Activated CD4-positive, alpha-beta T cell treated with anti-CD3 and anti-CD28 coated beads for 24 hours (primary cell): ENCODE measurements at regions not wholly inside any gene's neighbourhood (a gene's known extent, or its start where the extent isn't known, plus 50 kb on each side); places are given as distances from the start of the nearest gene placed in this dataset.
"Not testable (repeated sequence)": the region's sequence is repeated elsewhere in the genome, so short reads cannot be mapped to it uniquely, and the experiment has no call there.

Experiments used
- DNase-seq, 2 donors: peaks; one replicate each; pipeline ENCODE4 v3.0.0-alpha.2; 2020; ENCODE audit warnings: low read depth in 2 of 2

DNA sequence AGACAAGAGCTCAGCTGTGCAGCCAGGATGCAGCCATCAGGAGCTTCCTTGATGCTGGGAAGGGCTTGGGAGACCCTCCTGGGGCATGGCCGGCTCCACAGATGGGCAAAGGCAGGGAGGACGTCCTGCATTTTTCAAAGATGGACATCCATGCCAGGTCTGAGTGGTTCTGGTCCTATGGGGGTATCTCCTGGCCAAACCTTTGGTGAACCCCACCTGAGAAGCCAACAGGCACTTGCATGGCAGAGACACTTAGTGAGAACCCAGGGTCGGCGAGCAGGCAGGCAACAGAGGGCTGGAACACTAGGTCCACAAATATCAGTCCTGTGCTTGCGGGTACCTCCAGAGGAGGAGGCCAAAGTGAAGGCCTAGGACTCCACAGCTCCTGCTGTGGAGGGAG is 70.0 kb downstream of the KCTD15 start:
- DNase-seq = no peak

DNA sequence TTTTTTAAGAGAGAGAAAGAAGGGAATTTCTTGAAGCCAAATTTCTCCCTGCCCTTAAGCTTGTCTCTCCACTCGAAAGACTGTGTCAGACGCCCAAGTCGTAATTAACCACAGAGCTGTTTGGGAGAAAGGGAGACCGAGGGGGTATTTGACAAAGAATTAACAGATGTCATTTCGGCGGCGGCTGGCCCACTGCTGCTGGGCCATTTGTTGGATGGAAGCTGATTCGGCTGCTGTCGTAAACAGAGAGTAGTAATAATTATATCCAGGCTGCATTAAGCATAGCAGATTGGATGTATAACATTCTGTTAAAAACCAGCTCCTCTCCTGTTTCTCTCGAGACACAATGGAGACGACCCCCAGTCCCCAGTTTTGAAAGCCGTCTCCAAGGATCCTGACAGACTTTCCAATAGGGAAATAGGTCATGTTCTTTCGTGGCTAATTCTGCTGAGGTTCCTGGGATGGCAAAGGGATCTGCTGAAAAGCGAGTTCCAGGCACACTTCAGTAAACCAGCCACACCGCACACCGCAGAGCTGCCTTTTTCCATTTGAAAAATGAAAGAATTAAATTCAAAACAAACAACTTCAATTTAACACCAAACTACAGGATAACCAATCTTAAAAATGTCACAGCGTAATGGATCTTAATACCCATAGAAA is 71.5 kb downstream of the KCTD15 start:
- DNase-seq = no peak

DNA sequence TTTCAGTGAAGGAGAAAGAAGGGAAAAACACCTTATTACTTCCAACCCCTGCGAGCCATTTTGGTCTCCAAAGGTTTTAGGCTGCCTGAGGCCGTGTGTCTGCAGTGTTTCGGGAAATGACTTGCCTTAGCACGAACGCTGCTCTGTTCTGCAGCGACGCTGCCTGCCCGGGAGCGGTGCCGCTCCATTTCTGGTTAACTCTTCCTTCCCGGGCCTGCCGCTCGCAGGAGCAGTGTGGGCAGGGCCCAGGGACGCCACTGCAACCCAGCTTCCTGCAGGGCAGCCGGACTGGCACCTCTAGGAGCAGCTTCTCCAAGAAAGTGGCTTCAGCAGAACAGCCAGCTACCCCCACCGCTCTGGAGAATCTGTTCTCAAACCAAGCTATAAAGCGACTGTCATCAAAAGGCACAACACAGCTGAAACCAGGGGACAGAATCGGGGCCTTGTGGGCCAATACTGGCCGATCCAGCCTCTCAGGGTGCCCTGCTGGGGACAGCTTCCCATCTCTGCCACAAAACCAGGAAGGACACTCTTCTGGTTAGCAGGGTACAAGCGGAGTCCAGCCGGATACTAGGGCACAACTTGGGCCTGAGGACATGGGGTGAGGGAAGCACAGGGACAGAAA is 72.2 kb downstream of the KCTD15 start:
- DNase-seq = no peak

DNA sequence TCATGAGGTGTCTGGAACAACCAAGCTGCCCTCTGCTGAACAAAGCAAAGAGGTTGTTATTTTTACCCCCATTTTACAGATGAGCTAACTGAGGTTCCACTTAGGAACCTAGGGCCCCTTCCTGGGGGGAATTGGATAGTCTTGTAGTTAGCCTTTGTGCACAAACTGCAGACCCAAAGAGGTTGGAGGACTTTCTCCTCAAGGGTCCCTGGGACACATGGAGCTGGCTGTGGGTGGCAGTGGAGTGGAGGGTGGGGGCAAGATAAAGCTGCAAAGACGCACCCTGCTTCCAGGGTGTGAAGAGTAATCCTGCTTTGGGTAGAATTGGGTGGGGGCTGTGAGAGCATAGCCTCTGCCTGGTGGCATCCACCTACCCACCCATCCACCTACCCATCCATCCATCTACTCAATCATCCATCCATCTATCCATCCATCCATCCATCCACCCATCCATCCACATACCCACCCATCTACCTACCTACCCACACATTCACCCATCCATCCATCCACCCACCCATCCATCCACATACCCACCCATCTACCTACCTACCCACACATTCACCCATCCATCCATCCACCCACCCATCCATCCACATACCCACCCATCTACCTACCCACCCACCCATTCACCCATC is 73.7 kb downstream of the KCTD15 start:
- not testable (repeated sequence) for DNase-seq

DNA sequence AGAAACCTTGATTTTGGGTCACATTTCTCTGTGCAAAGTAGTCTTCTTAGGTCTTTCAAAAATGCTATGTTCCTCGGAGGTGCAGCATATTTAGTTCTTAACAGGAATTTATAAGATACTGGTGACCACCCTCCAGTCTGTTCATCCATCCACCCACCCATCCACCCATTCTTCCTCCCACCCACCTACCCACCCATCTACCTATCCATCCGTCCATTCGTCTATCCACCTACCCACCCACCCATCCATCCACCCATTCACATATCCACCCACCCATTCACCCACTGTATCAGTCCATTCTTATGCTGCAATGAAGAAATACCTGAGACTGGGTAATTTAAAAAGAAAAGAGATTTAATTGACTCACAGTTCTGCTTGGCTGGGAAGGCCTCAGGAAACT is 74.9 kb downstream of the KCTD15 start:
- DNase-seq = no peak

DNA sequence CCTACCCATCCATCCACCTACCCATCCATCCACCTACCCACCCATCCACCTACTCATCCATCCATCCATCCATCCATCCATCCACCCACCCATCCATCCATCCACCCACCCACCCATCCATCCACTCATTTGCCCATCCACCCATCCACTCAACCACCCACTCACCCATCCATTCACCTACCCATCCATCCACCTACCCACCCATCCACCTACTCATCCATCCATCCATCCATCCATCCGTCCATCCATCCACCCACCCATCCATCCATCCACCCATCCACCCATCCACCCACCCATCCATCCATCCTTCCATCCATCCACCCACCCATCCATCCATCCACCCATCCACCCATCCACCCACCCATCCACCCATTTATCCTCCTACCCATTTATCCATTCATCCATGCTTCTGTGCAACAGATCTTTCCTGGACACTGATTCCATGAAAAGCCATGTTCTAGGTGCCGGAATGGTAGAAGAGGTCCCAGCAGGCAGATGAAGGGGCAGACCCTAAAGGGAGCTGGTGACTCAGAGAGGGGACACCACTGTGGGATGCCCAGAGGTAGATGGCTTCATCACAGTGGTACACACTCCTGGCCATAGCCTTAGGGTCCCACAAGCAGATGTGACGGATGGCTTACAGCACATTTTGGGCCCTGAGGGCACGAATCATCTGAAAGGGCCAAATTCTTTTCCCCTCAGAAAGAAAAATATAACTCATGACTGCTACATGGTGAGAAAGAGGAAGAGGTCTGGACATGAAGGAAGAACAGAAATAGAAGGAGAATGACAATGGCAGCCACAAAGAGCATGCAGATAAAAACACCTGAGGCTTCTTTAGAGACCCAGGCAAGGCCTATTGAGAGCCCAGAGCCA is 76.0 kb downstream of the KCTD15 start:
- no peak for DNase-seq

DNA sequence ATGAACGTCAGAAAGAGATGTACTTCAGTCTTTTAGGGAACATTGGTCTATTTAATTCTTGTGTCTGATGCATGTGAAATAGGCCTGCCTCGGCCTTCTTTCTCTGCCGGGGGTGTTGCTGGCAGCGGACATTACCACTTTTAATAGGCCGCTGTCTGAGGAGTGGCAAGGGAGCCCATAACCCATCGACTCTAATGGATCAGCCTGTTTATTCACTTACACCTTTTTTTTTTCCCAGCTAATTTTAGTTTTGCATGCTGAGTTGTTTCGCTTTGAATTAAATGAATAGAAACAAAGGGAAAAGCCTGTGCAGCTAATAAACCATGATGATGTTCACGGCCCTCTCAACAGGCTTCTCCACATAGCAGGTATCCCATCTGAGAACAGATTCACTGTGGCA is 78.4 kb downstream of the KCTD15 start:
- no peak for DNase-seq

DNA sequence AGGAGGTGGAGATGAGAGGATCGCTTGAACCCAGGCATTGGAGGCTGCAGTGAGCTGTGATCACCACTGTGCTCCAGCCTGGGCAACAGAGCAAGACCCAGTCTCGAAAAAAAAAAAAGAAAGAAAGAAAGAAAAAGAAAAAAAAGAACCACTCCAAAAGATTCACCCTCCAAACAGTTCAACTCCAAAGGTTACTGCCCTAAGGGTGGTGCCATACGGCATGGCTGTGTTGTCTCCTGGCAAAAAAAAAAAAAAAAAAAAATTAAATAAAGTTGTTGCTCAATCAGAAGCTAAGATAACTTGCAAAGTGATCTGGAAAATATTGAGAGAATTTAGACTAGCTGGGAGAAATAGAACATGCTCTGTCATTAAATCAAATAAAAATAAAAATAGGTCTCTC is 79.5 kb downstream of the KCTD15 start:
- DNase-seq = no peak

DNA sequence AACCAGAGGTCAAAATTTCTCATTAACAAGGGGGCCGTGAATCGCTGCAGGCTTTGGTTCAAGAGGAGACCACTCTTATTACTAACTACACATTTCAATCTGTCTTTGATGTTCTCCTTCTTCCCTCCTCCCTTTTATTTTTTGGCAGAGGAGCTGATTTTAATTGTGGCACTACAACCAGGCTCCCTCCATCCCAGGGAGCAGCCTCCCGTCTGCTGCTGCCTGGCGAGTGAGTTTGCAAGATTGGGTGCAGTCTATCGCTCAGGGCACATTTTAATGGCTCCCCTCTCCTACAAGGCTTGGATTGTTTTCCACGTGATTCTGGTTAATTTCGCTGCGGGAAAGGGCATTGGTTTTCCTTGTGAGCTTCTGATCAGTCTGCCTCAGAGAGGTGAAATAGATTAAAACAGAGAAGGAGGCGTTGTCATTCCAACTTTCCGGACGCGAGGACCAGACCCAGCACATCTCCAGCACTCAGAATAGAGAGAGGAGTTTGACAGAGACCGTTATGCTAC is 81.4 kb downstream of the KCTD15 start:
- DNase-seq = no peak

DNA sequence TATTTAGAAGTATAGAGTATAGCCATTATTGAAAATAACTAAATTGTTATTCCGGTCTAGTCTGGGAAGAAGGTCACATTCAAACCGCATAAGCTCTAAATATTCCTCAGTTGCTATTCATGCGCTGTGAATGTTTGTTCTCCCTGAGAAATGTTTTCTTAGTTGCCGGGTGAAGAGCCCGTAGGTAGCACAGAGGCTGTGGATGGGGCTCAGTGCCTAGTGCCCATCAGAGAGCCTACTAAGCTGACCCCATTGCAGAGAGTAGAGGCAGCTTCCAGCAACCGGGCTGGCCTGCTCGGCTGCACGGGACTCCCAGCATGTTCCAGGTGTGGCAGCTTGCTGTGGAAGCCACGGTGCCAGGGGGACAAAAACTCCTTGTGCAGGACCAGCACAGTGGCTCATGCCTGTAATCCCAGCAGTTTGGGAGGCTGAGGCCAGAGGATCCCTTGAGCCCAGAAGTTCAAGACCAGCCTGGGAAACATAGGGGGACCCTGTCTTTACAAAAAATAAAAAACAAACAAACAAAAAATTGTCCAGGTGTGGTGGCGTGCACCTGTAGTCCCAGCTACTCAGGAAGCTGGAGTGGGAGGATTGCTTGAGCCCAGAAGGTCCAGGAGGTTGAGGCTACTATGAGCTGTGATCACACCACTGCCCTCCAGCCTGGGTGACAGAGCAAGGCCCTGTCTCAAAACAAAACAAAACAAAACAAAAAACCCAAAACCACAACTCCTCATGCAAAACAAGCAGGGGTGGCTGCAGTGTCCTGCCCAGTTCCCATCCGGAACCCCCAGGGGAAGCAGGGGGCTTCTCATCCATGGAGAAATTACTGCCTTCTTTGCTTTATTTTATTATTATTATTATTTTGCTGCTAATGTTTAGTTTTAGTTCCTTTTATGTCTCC is 82.5 kb downstream of the KCTD15 start:
- DNase-seq = no peak

DNA sequence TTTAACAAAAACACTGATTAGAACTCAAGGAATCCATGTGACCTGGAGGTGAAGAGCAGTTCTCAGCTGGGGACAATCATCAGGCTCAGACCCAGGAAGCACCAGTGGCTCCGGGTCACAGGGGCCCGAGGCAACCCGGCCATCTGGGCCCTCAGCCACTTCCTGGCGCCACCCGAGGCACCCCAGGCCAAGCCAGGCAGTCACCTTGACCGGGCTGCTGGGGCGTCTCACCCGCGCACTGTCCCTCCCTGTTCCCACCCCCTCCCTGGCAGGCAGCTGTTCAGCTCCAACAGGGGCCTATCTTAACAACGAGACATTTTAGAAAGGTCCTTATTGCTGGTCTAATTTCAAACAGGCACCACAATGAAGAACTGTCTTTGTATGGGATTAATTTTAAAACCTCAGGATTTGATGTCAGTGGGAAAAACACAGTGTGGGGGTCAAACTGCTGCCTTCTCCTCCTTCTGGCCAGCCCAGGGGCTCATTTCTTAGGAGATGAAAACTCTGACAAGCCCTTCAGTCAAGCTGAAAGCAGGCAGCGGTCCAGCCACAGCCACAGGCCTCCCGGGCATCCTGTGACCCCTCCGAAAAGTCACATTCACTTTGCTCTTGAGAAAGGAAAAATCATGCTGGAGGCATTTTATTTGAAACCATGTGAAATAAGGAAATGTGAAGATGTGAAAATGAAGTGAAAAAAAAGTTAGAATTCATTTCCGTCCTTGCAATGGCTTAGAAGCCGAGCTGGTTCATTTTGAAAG is 83.3 kb downstream of the KCTD15 start:
- no peak for DNase-seq

DNA sequence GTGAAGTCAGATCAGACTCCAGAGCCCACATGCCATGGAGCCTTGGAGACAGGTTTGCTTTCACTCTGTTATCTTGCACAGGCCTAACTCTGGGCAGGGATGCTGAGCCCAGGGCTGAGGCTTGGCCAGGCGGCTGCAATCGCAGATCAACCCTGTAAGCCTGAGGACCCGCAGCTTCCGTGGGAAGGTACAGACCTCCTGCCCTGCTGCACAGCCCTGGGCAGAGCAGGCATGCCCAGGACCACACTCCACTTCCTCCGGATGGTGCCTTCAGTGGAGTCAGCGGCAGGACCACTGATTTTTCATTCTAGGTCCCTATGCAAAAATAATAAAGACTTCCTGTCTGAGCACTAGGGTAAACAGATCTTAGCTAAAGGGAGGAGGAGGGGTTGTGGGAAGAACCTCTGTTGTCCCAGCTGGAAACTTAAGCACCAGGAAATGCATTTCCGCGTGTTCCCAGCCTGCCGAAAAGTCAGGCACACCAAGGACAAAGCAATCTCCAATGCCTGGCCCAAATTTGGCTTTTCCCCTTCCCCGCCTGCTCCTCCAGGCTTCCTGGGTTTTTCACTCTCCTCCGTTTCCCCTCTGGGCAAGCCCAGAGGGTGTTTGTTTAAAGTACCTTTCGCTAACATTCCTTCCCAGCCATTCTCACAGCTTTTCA is 87.3 kb downstream of the KCTD15 start:
- no peak for DNase-seq

DNA sequence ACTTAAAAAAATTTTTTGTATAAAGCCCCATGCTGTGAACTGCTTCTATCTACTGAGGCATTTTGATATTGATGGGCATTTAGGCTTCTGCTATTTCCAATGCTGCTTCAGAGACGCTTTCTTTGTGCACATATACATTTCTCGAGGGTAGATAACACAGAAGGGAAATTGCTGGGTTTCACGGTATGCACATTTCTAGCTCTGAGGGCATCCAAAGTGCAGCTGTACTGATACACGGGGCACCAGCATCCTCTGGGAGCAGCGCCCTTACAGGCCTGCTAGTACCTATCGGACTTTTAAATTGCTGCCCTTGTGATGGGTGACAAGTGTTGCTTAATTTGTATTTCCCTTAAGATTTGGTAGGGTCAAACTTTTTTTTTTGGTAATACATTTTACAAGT is 88.6 kb downstream of the KCTD15 start:
- no peak for DNase-seq

DNA sequence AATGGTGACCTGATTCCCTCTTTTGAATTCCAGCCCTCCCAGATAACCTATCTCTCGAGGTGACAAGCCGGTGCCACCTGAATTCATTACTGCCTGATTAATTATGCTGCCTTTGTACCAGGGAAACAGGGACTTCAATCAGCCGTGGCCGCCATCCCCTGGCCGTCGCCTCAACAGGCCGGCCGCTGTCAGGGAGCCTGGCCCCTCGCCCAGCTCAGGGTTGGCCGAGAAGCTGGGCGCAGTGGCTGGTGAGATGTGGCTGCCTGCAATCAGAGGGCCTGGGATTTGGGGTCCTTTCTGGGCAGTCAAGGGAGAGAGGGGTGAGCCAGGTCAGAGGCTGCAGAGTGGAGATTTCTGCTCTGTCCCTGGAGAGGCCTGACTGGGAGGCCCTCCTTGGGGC is 91.2 kb downstream of the KCTD15 start:
- DNase-seq = no peak

DNA sequence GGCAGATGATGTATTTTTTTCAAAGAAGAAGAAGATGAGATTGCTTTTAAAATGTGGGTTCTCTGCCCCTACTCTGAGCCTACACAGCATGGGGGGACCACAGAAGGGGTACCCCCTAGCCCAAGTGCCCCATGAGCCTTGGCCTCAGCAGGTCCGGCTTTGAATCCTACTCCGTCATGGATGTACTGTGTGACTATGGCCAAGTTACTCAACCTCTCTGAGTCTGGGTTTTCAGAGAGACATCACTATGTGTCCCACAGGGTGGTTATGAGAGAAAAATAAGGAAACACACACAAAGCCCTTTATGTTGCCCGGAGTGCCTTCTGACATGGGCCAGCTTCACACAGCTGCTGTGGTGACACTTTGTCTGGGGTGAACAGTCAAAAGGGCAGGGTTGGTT is 92.0 kb downstream of the KCTD15 start:
- no peak for DNase-seq

DNA sequence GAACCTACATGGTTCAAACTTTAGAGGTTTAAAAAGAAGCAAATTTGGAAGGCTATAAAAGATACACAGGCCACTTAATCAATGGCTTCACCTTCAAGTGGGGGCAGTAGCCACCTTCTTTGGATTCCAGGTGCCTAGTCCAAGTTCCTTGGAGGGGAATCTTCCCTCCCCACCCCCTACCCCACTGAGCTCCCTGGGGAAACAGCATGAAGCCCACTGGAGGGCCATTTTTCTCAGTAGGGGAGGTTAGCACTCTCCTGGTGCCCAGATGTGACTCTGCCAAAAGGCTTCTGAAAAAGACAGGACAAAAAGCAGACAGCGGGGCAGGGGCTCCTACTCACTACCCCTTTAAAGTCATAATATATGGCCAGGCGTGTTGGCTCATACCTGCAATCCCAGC is 93.9 kb downstream of the KCTD15 start:
- no peak for DNase-seq

DNA sequence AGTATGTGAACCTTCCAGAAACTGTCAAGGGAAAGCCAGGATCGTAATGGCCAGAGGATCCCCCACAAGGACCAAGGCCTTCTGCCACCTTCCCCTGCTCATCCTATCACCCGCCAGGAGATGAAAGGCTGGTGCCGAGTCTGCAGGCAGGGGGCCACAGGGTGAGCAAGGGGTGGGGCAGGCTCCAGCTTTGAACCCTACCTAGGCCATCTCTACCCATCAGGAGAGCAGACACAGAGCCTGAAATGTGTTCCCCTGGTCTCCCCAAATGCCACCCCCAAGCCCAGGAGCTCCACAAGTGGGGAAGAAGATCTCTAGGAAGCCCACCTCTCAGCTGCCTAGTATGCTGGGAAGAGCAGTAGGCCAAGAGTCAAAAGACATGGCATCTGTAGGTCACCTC is 95.1 kb downstream of the KCTD15 start:
- no peak for DNase-seq

DNA sequence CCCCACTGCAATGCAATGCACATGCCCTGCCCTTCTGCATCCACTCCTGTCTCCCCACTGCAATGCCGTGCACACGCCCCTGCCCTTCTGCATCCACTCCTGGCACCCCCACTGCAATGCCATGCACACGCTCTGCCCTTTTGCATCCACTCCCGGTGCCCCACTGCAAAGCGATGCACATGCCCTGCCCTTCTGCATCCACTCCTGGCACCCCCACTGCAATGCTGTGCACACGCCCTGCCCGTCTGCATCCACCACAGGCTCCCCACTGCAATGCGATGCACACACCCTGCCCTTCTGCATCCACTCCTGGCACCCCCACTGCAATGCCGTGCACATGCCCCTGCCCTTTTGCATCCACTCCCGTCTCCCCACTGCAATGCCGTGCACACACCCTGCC is 98.1 kb downstream of the KCTD15 start:
- DNase-seq = no peak

DNA sequence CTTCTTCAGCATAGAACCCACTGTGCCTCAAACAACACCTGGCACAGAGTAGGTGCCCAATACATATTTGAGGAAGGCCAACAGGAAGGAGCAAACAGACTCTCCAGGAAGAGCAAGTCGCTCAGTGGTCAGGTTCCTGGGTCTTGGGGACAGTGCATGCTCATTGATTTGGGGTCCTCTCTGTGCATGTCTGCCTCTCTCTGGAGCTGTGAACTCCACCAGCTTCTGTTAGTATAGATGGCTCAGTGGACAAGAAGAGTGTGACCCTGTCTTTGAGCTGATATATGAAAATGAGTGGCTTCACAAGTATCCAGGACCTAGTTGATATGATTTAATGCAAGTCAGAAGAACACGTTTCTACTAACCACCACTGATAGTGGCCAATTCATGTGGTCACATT is 98.7 kb downstream of the KCTD15 start:
- no peak for DNase-seq
